Heart left ventricle (tissue), 16 donors: ENCODE measurements at regions not wholly inside any gene's neighbourhood (a gene's known extent, or its start where the extent isn't known, plus 50 kb on each side); places are given as distances from the start of the nearest gene placed in this dataset.

Source experiments
- ATAC-seq, 4 donors: fragments of 200-7000 bp; cut with Tn5 transposase; one replicate each; pipeline ENCODE4 v1.9.1; 2020 to 2022; ENCODE audit warnings: moderate library complexity in 4 of 4, mild to moderate bottlenecking in 3 of 4, moderate number of reproducible peaks in 1 of 4
- DNase-seq, 5 donors: peaks; one replicate each; pipeline ENCODE4 v3.0.0-alpha.2; 2020
- H3K27ac ChIP-seq, 12 donors: fragments of 200-600 bp; sonication (generic) in 4 of 12; one replicate each; pipeline versions ENCODE4 v1.5.0 to v1.8.0; 2016 to 2022; ENCODE audit warnings: mild to moderate bottlenecking in 2 of 12
- H3K27me3 ChIP-seq, 9 donors: fragments of 200-600 bp; sonication (generic) in 2 of 9; one replicate each; pipeline versions ENCODE4 v1.5.1 to v1.8.0; 2016 to 2022; ENCODE audit warnings: mild to moderate bottlenecking in 3 of 9
- H3K36me3 ChIP-seq, 9 donors: fragments of 200-600 bp; sonication (generic) in 2 of 9; one replicate each; pipeline versions ENCODE4 v1.5.0 to v1.8.0; 2018 to 2022; ENCODE audit warnings: mild to moderate bottlenecking in 2 of 9
- H3K4me1 ChIP-seq, 12 donors: fragments of 200-600 bp; sonication (generic) in 4 of 12; one replicate each; pipeline versions ENCODE4 v1.5.0 to v1.8.0; 2016 to 2022; ENCODE audit warnings: mild to moderate bottlenecking in 3 of 12
- H3K4me3 ChIP-seq, 12 donors: fragments of 200-600 bp; sonication (generic) in 4 of 12; one replicate each; pipeline versions ENCODE4 v1.5.0 to v1.8.0; 2017 to 2022; ENCODE audit warnings: mild to moderate bottlenecking in 9 of 12, moderate library complexity in 4 of 12
- H3K9me3 ChIP-seq, 12 donors: fragments of 200-600 bp; sonication (generic) in 4 of 12; one replicate each; pipeline versions ENCODE4 v1.5.0 to v1.8.0; 2016 to 2022; ENCODE audit warnings: mild to moderate bottlenecking in 1 of 12
- POLR2A ChIP-seq, 2 donors: fragments of 450-650 bp; IDR thresholded peaks; one replicate each; pipeline ENCODE4 v1.6.1; 2017; ENCODE audit warnings: antibody characterized with exemption in 2 of 2, mild to moderate bottlenecking in 2 of 2, moderate library complexity in 2 of 2
- WGBS, 4 donors: extraction: QIAGEN DNeasy Blood & Tissue Kit in 2 of 4; methylation state at CpG; one replicate each; pipeline versions ENCODE4 v1.1.5 to v1.1.7; 2013 to 2018; 5-methylcytosine and 5-hydroxymethylcytosine counted together
- intact Hi-C, 10 donors: fragments of 100-400 bp; cut with DNase I; formaldehyde crosslinking; loops; one replicate each; pipeline versions ENCODE4 v1.11.1 to v1.14.2; 2022
- TF ChIP-seq, protein P1 (sequence below), 12 donors: fragments of 200-600 bp; sonication (generic) in 4 of 12; IDR thresholded peaks; one replicate each; pipeline versions ENCODE4 v1.5.0 to v1.8.0; 2018 to 2022; ENCODE audit warnings: antibody characterized with exemption in 12 of 12, mild to moderate bottlenecking in 5 of 12
- donor health status: ischemic (EF 13 %, LVEDD 7.1; RV severe dilation, severe dysfunction).
- donor health status: healthy with polysubstance abuse.
- donor health status: DM: no; HTN: yes; CAD: no.
- donor health status: DM: no; HTN: no; CAD: no.
- donor health status: ischemic (EF 25% LVEDD 6.9; RV normal size, moderate dysfunction).
- donor health status: ischemic (EF 25% LVEDD 5.7; RV mildly dilated, moderate dysfunction).
- donor health status: healthy.
- donor health status: DM: yes; HTN: yes; CAD: no.
- donor health status: ischemic (EF 35%, LVEDD 5.7; RV mildly dilated, moderate dysfunction).
- donor health status: nonischemic (EF 11% LVEDD 7.7; RV severe dilation, severe dysfunction).
- donor health status: DM: yes; HTN: yes; CAD: no.
- donor health status: PGD.
- donor health status: ischemic (EF 29% LVEDD 5.4; RV normal size, mild dysfunction).
- donor health status: nonischemic (EF 23%, LVEDD 6.1; RV moderate dilation, normal function).

DNA sequence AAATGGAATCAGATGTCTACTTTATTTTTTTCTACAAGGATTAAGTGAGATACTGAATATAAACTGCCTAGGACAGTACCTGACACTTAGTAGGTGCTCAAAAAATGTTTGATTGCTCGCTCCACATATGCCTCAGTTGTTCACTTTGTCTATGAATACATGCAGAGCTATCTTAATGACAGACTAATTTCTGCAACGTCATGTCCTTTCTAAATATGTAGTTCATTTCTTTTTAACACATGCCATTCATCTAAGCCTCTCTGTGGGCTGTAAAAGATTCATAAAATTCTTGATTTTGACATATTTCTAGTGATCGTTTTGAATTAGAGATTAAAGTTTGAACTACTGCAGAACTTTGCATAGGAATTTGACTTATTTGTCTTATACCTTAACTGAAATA, 176.3 kb upstream of the STXBP6 start:
- WGBS, 4 donors: 53 to 62% (median 57%) methylated on average over 3 of the region's 3 CpGs
- Histone ChIP-seq H3K9me3 (no peaks in the 10 kb centered on the region), H3K27me3 (no peaks in the 10 kb centered on the region), H3K27ac (no peak overlapping the region), H3K36me3 (no peaks in the 10 kb centered on the region), H3K4me3 (no peak overlapping the region), H3K4me1 (no peaks in the 10 kb centered on the region)
- ATAC-seq (no peak), DNase-seq (no peak)
- TF ChIP-seq POLR2A (IDR thresholded peaks at IDR 0.05): no peak
- TF ChIP-seq, protein P1, sequence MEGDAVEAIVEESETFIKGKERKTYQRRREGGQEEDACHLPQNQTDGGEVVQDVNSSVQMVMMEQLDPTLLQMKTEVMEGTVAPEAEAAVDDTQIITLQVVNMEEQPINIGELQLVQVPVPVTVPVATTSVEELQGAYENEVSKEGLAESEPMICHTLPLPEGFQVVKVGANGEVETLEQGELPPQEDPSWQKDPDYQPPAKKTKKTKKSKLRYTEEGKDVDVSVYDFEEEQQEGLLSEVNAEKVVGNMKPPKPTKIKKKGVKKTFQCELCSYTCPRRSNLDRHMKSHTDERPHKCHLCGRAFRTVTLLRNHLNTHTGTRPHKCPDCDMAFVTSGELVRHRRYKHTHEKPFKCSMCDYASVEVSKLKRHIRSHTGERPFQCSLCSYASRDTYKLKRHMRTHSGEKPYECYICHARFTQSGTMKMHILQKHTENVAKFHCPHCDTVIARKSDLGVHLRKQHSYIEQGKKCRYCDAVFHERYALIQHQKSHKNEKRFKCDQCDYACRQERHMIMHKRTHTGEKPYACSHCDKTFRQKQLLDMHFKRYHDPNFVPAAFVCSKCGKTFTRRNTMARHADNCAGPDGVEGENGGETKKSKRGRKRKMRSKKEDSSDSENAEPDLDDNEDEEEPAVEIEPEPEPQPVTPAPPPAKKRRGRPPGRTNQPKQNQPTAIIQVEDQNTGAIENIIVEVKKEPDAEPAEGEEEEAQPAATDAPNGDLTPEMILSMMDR (IDR thresholded peaks at IDR 0.05): no peak
- intact Hi-C loops: no loop called here

DNA sequence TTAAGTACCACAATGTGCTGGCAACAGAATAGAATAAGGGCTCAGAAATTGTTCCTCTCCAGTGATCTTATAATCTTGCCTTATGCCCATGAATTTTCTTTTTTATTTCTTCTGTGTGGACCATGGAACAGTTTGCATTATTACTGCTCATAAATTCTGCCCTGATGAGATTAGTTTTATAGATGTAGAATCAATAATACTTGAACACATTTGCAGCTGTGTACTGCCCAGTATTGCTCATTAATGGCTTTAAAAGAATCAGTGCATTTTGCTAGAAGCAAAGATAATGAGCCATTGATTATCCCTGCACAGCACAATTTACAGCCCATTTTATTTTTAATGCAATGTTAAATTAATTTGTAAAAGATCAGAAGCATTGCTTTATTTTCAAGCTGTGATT, 172.3 kb upstream of the STXBP6 start:
- DNase-seq (no peak), ATAC-seq (no peak)
- H3K9me3 ChIP-seq: no peaks in the 10 kb centered on the region
- no peaks in the 10 kb centered on the region for H3K27me3 ChIP-seq
- no peak overlapping the region for H3K27ac ChIP-seq
- intact Hi-C loops: no loop called here
- no peaks in the 10 kb centered on the region for H3K36me3 ChIP-seq
- TF ChIP-seq POLR2A (IDR thresholded peaks at IDR 0.05): no peak
- TF ChIP-seq, protein P1 (IDR thresholded peaks at IDR 0.05): no peak
- no peaks in the 10 kb centered on the region for H3K4me1 ChIP-seq
- no peak overlapping the region for H3K4me3 ChIP-seq

DNA sequence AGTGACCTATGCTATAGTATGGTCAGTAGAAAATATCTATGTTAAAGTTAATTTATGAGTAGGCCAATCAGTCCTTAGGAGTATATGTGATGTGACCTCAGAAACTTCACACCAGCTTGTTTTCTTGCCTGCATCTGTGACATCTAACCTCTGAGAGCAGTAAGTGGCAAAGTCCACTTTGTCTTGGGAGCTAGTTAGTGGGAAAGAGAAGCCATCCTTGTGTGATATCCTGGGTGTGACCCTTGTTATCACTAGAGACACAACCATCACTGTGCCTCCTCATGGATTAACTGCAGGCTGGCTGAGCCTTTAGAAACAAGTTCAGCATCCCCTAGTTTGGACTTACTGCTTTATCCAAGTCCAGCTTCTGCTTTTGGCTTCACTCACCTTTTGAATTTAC, 170.6 kb upstream of the STXBP6 start:
- H3K36me3 ChIP-seq: no peaks in the 10 kb centered on the region
- ATAC-seq: no peak
- no peak overlapping the region for H3K27ac ChIP-seq
- H3K9me3 ChIP-seq: no peaks in the 10 kb centered on the region
- no peaks in the 10 kb centered on the region for H3K4me1 ChIP-seq
- TF ChIP-seq, protein P1 (IDR thresholded peaks at IDR 0.05): no peak
- no peak for TF ChIP-seq POLR2A (IDR thresholded peaks at IDR 0.05)
- no peak for DNase-seq
- H3K4me3 ChIP-seq: no peak overlapping the region
- peaks cover 0 to 3% (median 0%) of the 10 kb centered on the region in 9 donors for H3K27me3 ChIP-seq
- intact Hi-C loops: no loop called here

DNA sequence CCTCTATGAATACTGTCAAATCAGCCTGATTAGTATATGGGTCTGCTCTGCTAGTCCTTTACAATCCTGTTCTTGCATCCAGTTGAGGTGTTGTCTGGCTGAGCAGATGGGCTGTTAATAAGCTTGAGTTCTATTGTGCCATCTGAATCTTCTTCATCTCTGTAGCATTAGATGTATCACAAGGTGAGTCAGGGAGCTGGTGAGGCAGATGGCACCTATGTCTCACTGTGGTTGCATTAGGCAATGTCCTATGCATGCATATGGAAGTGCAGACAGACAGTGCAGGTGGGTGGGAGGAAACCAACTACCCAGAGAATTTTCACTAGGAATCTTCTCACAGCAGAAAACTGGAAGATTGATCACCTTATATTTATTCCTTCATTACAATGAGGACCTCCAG, 165.7 kb upstream of the STXBP6 start:
- no peak for TF ChIP-seq POLR2A (IDR thresholded peaks at IDR 0.05)
- TF ChIP-seq, protein P1 (IDR thresholded peaks at IDR 0.05): no peak
- H3K36me3 ChIP-seq: no peaks in the 10 kb centered on the region
- no peak overlapping the region for H3K4me3 ChIP-seq
- H3K4me1 ChIP-seq: no peaks in the 10 kb centered on the region
- ATAC-seq (no peak), DNase-seq (no peak)
- peaks cover 0 to 3% (median 0%) of the 10 kb centered on the region in 9 donors for H3K27me3 ChIP-seq
- intact Hi-C loops: no loop called here
- peaks cover 0 to 6% (median 0%) of the 10 kb centered on the region in 12 donors for H3K9me3 ChIP-seq
- H3K27ac ChIP-seq: no peak overlapping the region
